Natural killer cell (primary cell): ENCODE measurements at regions not wholly inside any gene's neighbourhood (a gene's known extent, or its start where the extent isn't known, plus 50 kb on each side); places are given as distances from the start of the nearest gene placed in this dataset.

Source experiments
- ATAC-seq, 3 donors: fragments of 150-1000 bp in 2 of 3; fragments of 200-7000 bp in 1 of 3; cut with Tn5 transposase; 1 replicate in 1 of 3; 2 replicates in 2 of 3; pipeline ENCODE4 v1.10.0; 2021; ENCODE audit warnings: mild to moderate bottlenecking in 2 of 3, moderate library complexity in 2 of 3
- DNase-seq, 2 donors: peaks; one replicate each; pipeline versions ENCODE4 v3.0.0 to v3.0.0-alpha.2; 2013 to 2021; ENCODE audit warnings: mixed read lengths in 1 of 2
- H3K27ac ChIP-seq: one replicate; pipeline ENCODE4 v1.5.1; 2013; ENCODE audit warnings: mild to moderate bottlenecking, low read length
- H3K27me3 ChIP-seq: one replicate; pipeline ENCODE4 v1.6.1; 2013; ENCODE audit warnings: low read length; ENCODE audit not compliant: control insufficient read depth, insufficient read depth
- H3K36me3 ChIP-seq: one replicate; pipeline ENCODE4 v1.6.1; 2013; ENCODE audit warnings: low read length; ENCODE audit not compliant: control insufficient read depth, insufficient read depth
- H3K4me1 ChIP-seq: one replicate; pipeline ENCODE4 v1.6.1; 2013; ENCODE audit warnings: low read length; ENCODE audit not compliant: control insufficient read depth, insufficient read depth
- H3K4me3 ChIP-seq: one replicate; pipeline ENCODE4 v1.5.1; 2013; ENCODE audit warnings: low read length
- H3K9me3 ChIP-seq: one replicate; pipeline ENCODE4 v1.6.1; 2013; ENCODE audit warnings: low read length; ENCODE audit not compliant: control insufficient read depth, insufficient read depth
- H3K27ac Mint-ChIP-seq, 2 donors: one replicate each; pipeline ENCODE4 v1.8.0; 2022; ENCODE audit warnings: mild to moderate bottlenecking in 2 of 2, mixed read lengths in 2 of 2, moderate library complexity in 1 of 2
- H3K27me3 Mint-ChIP-seq, 2 donors: one replicate each; pipeline ENCODE4 v1.8.0; 2022; ENCODE audit warnings: low read depth in 2 of 2, mixed read lengths in 2 of 2
- H3K36me3 Mint-ChIP-seq: one replicate; pipeline ENCODE4 v1.8.0; 2022; ENCODE audit warnings: mixed read lengths
- H3K4me1 Mint-ChIP-seq, 2 donors: one replicate each; pipeline ENCODE4 v1.8.0; 2022; ENCODE audit warnings: mixed read lengths in 2 of 2
- H3K4me3 Mint-ChIP-seq: one replicate; pipeline ENCODE4 v1.8.0; 2022; ENCODE audit warnings: mild to moderate bottlenecking, moderate library complexity, mixed read lengths
- H3K9me3 Mint-ChIP-seq, 2 donors: one replicate each; pipeline ENCODE4 v1.8.0; 2022; ENCODE audit warnings: mixed read lengths in 2 of 2
- WGBS: methylation state at CpG from one replicate; pipeline ENCODE4 v1.1.7; 2013; ENCODE audit warnings: missing lambda C conversion rate; ENCODE audit not compliant: insufficient coverage; 5-methylcytosine and 5-hydroxymethylcytosine counted together
- intact Hi-C: fragments of 100-400 bp; cut with micrococcal nuclease; formaldehyde crosslinking; loops from one replicate; pipeline ENCODE4 v1.14.2; 2022
- TF ChIP-seq, protein P1 (sequence below): fragments of 200-600 bp; IDR thresholded peaks from one replicate; pipeline ENCODE4 v1.8.0; 2022; ENCODE audit warnings: antibody characterized with exemption

DNA sequence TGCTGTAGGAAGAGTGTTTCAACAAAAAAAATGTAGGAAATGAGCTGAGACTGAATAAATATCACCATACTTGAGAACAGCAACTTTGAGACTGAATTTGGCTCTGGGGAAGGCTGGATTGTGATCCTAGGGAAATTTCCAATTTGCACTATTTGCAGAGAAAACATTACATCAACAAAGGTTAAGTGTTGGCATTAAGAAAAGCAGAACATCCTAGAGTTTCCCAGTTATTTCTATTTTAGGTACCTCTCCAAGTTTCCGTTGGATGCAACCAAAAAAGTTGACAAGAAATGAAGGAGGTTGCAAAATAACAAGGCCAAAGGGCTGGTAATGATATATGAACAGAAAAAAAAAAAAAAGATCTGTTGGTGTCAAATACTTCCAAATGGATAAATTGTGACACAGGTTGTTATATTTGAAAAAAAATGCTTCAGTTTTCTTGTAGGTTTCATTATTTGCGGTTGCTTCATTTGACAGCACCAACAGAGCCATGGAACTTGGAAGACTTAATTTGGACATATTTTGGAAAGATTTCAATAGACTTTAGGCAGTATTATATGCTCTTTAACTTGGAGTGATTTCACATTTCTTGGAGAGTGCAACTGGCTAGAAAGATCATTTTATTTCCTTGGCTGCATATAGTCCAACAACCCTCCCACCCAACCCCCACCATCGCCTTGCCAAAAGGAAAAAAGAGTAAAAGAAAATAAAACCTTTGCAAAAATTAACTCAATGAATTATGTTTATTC lies 230.8 kb downstream of the ZNF608 start:
- H3K27ac ChIP-seq: no peak overlapping the region
- H3K4me1 Mint-ChIP-seq: no peaks in the 10 kb centered on the region

DNA sequence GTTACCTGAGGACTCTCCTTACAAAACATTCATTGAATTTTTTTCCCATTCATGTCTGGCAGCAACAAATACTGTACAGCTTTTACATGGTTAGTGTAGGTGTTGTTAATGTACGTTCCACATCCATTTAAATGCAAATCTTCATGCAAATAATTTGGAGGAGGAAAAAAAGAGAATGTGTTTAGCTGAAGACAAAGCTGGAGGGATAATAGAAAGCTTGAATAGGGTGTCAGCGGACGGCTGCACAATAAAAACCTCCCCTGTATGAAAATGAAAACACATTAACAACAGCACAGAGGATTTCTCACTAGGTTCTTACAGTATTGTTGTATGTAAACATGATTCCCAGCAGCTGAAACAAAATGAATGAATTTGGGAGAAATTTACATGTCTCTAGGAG lies 231.5 kb downstream of the ZNF608 start:
- H3K9me3 Mint-ChIP-seq: no peaks in the 10 kb centered on the region
- TF ChIP-seq, protein P1, sequence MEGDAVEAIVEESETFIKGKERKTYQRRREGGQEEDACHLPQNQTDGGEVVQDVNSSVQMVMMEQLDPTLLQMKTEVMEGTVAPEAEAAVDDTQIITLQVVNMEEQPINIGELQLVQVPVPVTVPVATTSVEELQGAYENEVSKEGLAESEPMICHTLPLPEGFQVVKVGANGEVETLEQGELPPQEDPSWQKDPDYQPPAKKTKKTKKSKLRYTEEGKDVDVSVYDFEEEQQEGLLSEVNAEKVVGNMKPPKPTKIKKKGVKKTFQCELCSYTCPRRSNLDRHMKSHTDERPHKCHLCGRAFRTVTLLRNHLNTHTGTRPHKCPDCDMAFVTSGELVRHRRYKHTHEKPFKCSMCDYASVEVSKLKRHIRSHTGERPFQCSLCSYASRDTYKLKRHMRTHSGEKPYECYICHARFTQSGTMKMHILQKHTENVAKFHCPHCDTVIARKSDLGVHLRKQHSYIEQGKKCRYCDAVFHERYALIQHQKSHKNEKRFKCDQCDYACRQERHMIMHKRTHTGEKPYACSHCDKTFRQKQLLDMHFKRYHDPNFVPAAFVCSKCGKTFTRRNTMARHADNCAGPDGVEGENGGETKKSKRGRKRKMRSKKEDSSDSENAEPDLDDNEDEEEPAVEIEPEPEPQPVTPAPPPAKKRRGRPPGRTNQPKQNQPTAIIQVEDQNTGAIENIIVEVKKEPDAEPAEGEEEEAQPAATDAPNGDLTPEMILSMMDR: no peak
- WGBS: no CpG with 5 or more reads among the region's 3 CpGs

More for the DNA sequence above, 230.8 kb downstream of the ZNF608 start:
- no peak overlapping the region for H3K4me3 Mint-ChIP-seq
- WGBS: 100% methylated on average over 2 of the region's 3 CpGs
- H3K27me3 Mint-ChIP-seq: peaks cover 0 to 25% of the 10 kb centered on the region in 2 donors
- H3K27ac Mint-ChIP-seq: no peak overlapping the region
- no peaks in the 10 kb centered on the region for H3K36me3 Mint-ChIP-seq
- no peaks in the 10 kb centered on the region for H3K27me3 ChIP-seq
- no peak for DNase-seq
- H3K4me3 ChIP-seq: no peak overlapping the region
- no peaks in the 10 kb centered on the region for H3K4me1 ChIP-seq
- no peak for ATAC-seq
- no peaks in the 10 kb centered on the region for H3K36me3 ChIP-seq
- H3K9me3 ChIP-seq: no peaks in the 10 kb centered on the region
- intact Hi-C loops: no loop called here
- TF ChIP-seq, protein P1: no peak
- H3K9me3 Mint-ChIP-seq: no peaks in the 10 kb centered on the region

DNA sequence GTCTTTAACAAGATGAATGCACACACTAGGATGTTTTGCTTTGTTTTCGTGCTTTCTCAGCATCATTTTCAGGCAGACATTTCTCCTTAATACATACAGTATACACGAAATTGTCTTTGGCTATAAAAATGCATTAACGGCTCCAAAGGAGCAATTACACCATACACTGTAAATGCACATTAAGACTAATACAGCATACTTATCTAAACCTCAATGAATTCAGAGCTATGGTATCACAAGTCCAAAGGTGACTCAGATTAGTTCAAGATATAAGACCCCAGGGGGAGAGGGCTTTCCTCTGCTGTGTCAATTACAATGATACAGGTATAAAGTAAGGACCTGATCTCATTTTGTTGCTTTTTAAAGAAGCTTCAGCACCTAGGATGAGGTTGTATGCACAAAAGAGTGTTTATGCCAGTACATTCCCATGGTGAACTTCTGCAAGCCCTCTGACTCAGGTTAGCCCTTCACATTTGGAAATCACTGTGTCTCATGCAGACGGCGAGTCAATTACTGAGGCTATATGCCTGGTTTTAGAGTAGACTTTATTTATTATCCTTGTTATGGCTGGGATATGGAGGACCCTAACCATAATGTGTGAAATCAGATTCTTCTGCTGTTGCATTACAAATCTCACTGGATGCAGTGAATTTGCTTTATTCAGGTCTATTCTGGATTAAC lies 233.3 kb downstream of the ZNF608 start:
- Mint-ChIP-seq H3K27ac (no peak overlapping the region), H3K4me3 (no peak overlapping the region), H3K27me3 (peaks cover 0 to 25% of the 10 kb centered on the region in 2 donors), H3K36me3 (no peaks in the 10 kb centered on the region), H3K9me3 (no peaks in the 10 kb centered on the region), H3K4me1 (no peaks in the 10 kb centered on the region)
- H3K36me3 ChIP-seq: no peaks in the 10 kb centered on the region
- WGBS: 89% methylated on average over 5 of the region's 5 CpGs
- H3K9me3 ChIP-seq: no peaks in the 10 kb centered on the region
- TF ChIP-seq, protein P1: no peak
- no peak overlapping the region for H3K4me3 ChIP-seq
- H3K27me3 ChIP-seq: no peaks in the 10 kb centered on the region
- intact Hi-C loops: no loop called here
- DNase-seq: no peak
- no peak overlapping the region for H3K27ac ChIP-seq
- H3K4me1 ChIP-seq: no peaks in the 10 kb centered on the region
- ATAC-seq: no peak

More for the DNA sequence above, 231.5 kb downstream of the ZNF608 start:
- no peaks in the 10 kb centered on the region for H3K4me1 Mint-ChIP-seq
- H3K27ac Mint-ChIP-seq: no peak overlapping the region
- H3K4me3 Mint-ChIP-seq: no peak overlapping the region
- no peak overlapping the region for H3K27ac ChIP-seq
- no peaks in the 10 kb centered on the region for H3K27me3 ChIP-seq
- H3K27me3 Mint-ChIP-seq: peaks cover 0 to 25% of the 10 kb centered on the region in 2 donors
- H3K9me3 ChIP-seq: no peaks in the 10 kb centered on the region
- no peak for ATAC-seq
- no peak overlapping the region for H3K4me3 ChIP-seq
- no peak for DNase-seq
- no peaks in the 10 kb centered on the region for H3K36me3 ChIP-seq
- intact Hi-C loops: no loop called here
- no peaks in the 10 kb centered on the region for H3K36me3 Mint-ChIP-seq
- H3K4me1 ChIP-seq: no peaks in the 10 kb centered on the region
